ENCODE measurements at regions not wholly inside any gene's neighbourhood (a gene's known extent, or its start where the extent isn't known, plus 50 kb on each side); places are given as distances from the start of the nearest gene placed in this dataset.

DNA sequence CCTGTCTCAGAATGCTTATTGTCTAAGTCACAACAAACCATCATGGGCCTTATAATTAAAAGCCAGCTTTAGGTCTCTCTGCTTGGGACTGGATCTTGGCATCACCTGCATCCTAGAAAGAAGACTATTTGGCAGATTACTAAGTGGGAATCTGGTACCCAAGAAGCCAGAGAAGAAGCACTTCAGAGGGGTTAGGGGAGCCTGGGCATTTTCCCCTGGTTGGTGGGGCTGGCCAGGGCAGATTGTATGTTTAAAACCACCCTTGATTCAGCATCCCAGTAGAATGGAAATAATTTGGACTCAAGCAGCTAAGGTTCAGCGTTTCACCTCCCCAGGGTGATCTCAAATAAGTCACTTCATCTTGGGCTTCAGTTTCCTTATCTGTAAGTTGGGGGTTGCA lies 193.7 kb downstream of the MIAT start:
- H3K36me3 ChIP-seq (replicated peaks in 1 of 2; ENCODE audit: control extremely low read depth in 1 of 2, control insufficient read depth in 1 of 2, extremely low read depth in 1 of 2, insufficient read depth in 2 of 2, low read length in 1 of 2) = no peaks in the 10 kb centered on the region
- H2AFZ ChIP-seq (ENCODE audit: insufficient read depth, low read depth, low read length, poor library complexity, severe bottlenecking) = no peak overlapping the region
- WGBS (ENCODE audit: insufficient coverage) = no CpG with 5 or more reads among the region's 1 CpG
- no peak overlapping the region for H3K4me3 Mint-ChIP-seq
- no peaks in the 10 kb centered on the region for H3K4me1 Mint-ChIP-seq
- ChIA-PET POLR2A (no interaction called here), CTCF (no interaction called here)
- H3K9me3 Mint-ChIP-seq (ENCODE audit: insufficient read depth) = no peaks in the 10 kb centered on the region
- no peak overlapping the region for H3K4me3 ChIP-seq (ENCODE audit: control extremely low read depth in 1 of 5, extremely low read depth in 1 of 5, insufficient read depth in 1 of 5, low read depth in 2 of 5, low read length in 4 of 5)
- intact Hi-C loops (cut with micrococcal nuclease) = no loop called here
- no peaks in the 10 kb centered on the region for H3K4me1 ChIP-seq (ENCODE audit: control insufficient read depth in 2 of 2, insufficient read depth in 2 of 2, low read length in 2 of 2)
- no peak overlapping the region for H3K4me2 ChIP-seq (replicated peaks; ENCODE audit: low read depth, low read length, poor library complexity, severe bottlenecking)
- H4K20me1 ChIP-seq (ENCODE audit: control insufficient read depth, insufficient read depth, low read length, poor library complexity, severe bottlenecking) = no peaks in the 10 kb centered on the region
- H3K27me3 Mint-ChIP-seq = no peaks in the 10 kb centered on the region
- H3K9me3 ChIP-seq (ENCODE audit: control extremely low read depth in 1 of 3, control insufficient read depth in 2 of 3, insufficient read depth in 1 of 3, low read length in 2 of 3) = no peaks in the 10 kb centered on the region
- no peak for ATAC-seq (ENCODE audit: low read depth)
- DNase-seq = no peak
- H3K79me2 ChIP-seq (ENCODE audit: control insufficient read depth, insufficient read depth, low read length) = no peaks in the 10 kb centered on the region
- no peak overlapping the region for H3K27ac Mint-ChIP-seq
- H3K27ac ChIP-seq (ENCODE audit: low read length in 2 of 2) = no peak overlapping the region
- no peak for TF ChIP-seq CTCF (IDR thresholded peaks at IDR 0.05)
- TF ChIP-seq EZH2 (IDR thresholded peaks at IDR 0.05; ENCODE audit: borderline replicate concordance, insufficient read depth, low read depth, low read length, poor library complexity, severe bottlenecking) = no peak
- H3K9ac ChIP-seq (ENCODE audit: low read length) = no peak overlapping the region
- H3K27me3 ChIP-seq (replicated peaks in 1 of 4; ENCODE audit: control extremely low read depth in 1 of 4, control insufficient read depth in 3 of 4, insufficient read depth in 4 of 4, low read length in 3 of 4) = no peaks in the 10 kb centered on the region

GRCh38 chr22:26852176-26852575 lies 194.8 kb downstream of the MIAT start:
- H3K4me1 Mint-ChIP-seq = no peaks in the 10 kb centered on the region
- ChIA-PET POLR2A (no interaction called here), CTCF (no interaction called here)
- no peaks in the 10 kb centered on the region for H3K9me3 ChIP-seq (ENCODE audit: control extremely low read depth in 1 of 3, control insufficient read depth in 2 of 3, insufficient read depth in 1 of 3, low read length in 2 of 3)
- H3K36me3 ChIP-seq (replicated peaks in 1 of 2; ENCODE audit: control extremely low read depth in 1 of 2, control insufficient read depth in 1 of 2, extremely low read depth in 1 of 2, insufficient read depth in 2 of 2, low read length in 1 of 2) = no peaks in the 10 kb centered on the region
- no peak overlapping the region for H3K4me3 Mint-ChIP-seq
- TF ChIP-seq CTCF (IDR thresholded peaks at IDR 0.05) (no peak), EZH2 (IDR thresholded peaks at IDR 0.05; ENCODE audit: borderline replicate concordance, insufficient read depth, low read depth, low read length, poor library complexity, severe bottlenecking) (no peak)
- no peak overlapping the region for H2AFZ ChIP-seq (ENCODE audit: insufficient read depth, low read depth, low read length, poor library complexity, severe bottlenecking)
- no peaks in the 10 kb centered on the region for H3K79me2 ChIP-seq (ENCODE audit: control insufficient read depth, insufficient read depth, low read length)
- H3K9me3 Mint-ChIP-seq (ENCODE audit: insufficient read depth) = no peaks in the 10 kb centered on the region
- intact Hi-C loops (cut with micrococcal nuclease) = no loop called here
- no peak for ATAC-seq (ENCODE audit: low read depth)
- no peak for DNase-seq
- H4K20me1 ChIP-seq (ENCODE audit: control insufficient read depth, insufficient read depth, low read length, poor library complexity, severe bottlenecking) = no peaks in the 10 kb centered on the region
- 79% methylated on average over 5 of the region's 6 CpGs for WGBS (ENCODE audit: insufficient coverage)
- H3K4me1 ChIP-seq (ENCODE audit: control insufficient read depth in 2 of 2, insufficient read depth in 2 of 2, low read length in 2 of 2) = no peaks in the 10 kb centered on the region
- H3K27me3 Mint-ChIP-seq = no peaks in the 10 kb centered on the region
- H3K27me3 ChIP-seq (replicated peaks in 1 of 4; ENCODE audit: control extremely low read depth in 1 of 4, control insufficient read depth in 3 of 4, insufficient read depth in 4 of 4, low read length in 3 of 4) = no peaks in the 10 kb centered on the region
- no peak overlapping the region for H3K27ac Mint-ChIP-seq
- no peak overlapping the region for H3K4me2 ChIP-seq (replicated peaks; ENCODE audit: low read depth, low read length, poor library complexity, severe bottlenecking)
- no peak overlapping the region for H3K27ac ChIP-seq (ENCODE audit: low read length in 2 of 2)
- H3K9ac ChIP-seq (ENCODE audit: low read length) = no peak overlapping the region
- no peak overlapping the region for H3K4me3 ChIP-seq (ENCODE audit: control extremely low read depth in 1 of 5, extremely low read depth in 1 of 5, insufficient read depth in 1 of 5, low read depth in 2 of 5, low read length in 4 of 5)
